GM12874 (cell line): ENCODE measurements at regions not wholly inside any gene's neighbourhood (a gene's known extent, or its start where the extent isn't known, plus 50 kb on each side); places are given as distances from the start of the nearest gene placed in this dataset.

Source experiments
- TF ChIP-seq, protein P1 (sequence below): IDR thresholded peaks from 2 replicates; pipeline ENCODE4 v1.5.1; 2011; ENCODE audit warnings: low read depth, mild to moderate bottlenecking, control low read depth, low read length, moderate library complexity; ENCODE audit not compliant: insufficient read depth

DNA sequence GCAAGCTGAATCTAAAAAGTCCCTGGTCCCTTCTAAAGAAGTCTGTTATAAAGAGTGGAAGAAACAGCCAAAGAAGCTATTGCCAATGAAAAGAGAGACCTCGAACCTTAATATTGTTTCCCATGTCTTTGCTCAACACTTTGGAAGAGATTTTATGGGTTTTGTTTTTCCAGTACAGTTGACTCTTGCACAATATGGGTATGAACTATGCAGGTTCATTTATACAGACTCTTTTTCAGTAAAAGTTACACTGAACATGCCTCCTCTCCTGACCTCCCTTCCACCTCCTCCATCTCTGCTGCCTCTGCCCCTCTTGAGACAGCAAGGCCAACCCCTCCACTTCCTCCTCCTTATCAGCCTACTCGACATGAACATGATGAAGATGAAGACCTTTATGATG, 332.5 kb downstream of the SETD4 start:
- TF ChIP-seq, protein P1, sequence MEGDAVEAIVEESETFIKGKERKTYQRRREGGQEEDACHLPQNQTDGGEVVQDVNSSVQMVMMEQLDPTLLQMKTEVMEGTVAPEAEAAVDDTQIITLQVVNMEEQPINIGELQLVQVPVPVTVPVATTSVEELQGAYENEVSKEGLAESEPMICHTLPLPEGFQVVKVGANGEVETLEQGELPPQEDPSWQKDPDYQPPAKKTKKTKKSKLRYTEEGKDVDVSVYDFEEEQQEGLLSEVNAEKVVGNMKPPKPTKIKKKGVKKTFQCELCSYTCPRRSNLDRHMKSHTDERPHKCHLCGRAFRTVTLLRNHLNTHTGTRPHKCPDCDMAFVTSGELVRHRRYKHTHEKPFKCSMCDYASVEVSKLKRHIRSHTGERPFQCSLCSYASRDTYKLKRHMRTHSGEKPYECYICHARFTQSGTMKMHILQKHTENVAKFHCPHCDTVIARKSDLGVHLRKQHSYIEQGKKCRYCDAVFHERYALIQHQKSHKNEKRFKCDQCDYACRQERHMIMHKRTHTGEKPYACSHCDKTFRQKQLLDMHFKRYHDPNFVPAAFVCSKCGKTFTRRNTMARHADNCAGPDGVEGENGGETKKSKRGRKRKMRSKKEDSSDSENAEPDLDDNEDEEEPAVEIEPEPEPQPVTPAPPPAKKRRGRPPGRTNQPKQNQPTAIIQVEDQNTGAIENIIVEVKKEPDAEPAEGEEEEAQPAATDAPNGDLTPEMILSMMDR, result no peak

DNA sequence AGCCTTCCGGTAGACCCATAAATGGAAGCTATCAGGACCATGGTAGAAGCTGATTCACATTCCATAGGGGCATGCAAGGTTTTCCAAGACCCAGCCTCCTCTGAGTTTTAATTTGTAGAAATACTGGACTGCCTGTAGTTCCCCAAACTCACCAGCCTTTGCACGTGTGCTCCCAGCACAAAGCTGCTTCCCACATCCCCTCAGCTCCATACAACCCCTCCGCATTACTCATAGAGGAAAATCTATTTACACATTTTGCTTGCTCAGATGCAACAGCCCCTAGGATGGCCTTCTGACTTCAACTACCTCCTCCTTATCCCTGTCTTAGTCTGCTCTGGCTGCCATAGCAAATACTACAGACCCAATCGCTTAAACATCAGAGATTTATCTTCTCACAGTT, 336.2 kb downstream of the SETD4 start:
- TF ChIP-seq, protein P1, result no peak

DNA sequence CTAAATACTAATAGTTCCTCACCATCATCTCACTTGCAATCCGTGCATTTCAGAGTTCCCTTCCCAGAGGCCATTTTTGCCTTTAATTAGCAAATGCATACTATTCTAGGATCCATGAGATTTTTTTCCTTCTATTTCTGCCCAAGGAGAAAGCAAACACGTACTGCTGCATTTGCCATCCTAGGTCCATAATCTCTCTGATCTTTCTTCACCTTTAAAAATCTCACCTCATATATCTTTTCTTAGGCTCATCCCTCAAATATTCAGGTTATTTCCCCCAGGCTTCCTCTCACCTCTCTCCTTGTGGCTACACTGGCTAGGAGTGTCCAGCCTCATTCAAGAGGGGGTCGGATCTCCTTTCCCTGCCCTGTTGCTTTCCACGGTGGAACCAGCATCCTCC, 338.6 kb downstream of the SETD4 start:
- TF ChIP-seq, protein P1, result no peak

DNA sequence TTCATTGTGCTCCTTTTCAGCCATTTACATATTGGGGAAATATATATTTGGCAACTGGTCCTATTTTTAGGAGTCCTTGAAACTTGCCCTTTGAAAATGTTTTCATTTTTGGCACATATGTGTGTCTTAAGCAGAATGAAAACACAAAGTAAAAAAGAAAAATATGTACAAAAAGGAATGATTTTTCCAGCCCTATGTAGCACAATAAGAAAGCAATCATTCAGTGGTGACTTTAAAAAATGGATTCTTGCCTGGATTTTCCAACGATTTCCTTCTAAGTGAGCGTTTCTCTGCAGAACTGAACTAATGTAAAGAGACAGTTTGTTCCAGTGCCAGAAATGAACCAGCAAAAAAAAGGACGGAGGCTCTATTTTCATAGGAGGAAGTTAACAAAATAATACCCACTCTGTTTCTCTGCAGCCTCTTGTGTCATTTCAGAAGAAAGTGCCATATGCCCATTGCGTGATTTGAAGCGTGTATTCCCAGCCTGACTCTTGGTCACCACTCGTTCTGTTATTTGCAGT, 340.1 kb downstream of the SETD4 start:
- TF ChIP-seq, protein P1, result no peak

DNA sequence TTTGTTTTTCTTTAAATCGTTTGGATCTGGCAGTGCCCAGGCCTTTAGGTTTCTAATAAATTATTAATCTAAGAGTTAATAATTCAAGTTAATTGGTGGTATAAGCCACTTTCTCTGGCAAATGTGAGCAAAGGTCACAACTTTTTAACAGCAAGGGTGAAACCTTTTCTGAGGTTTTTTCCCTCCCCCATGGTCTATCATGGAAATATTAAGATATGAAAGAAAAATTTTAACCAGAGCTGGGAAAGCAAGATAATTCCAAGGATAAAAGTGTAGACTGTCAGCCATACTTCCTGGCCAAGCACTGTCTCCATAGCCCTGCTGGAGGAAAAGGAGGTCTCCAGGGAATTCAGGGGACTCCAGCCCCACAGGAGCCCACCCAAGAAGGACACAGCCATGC, 341.2 kb downstream of the SETD4 start:
- TF ChIP-seq, protein P1, result no peak

DNA sequence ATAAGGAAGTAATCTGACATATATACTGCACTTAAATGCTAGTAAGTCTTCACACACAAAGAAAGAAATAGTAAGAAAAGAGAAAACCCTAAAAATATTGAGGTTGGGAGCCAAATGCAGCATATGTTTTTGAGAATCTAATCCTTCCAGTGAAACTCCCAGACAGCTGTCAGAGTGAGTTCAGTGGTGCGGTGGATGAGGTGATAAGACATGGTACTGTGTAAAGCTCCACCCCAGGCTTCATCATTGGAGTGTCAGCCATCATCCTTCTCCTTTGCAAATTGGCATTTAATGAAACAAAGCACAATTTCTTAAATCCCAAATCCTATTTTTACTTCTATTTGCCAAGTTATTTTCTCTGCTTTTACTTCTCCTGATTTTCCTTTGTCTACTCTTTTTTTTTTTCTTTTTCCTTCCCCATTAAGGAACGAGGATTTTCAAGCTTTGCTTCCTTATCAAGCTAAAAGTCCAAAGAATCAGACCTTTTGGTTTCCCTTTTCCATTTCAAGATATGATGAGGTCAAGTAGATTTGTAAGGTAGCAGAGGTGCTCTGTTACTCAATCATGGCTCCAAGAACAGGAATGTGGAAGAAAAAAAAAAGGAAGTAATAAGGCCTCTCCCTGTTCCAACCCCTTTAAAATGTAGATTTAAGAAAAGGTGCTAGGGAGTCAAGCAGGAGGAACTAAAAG, 343.3 kb downstream of the SETD4 start:
- TF ChIP-seq, protein P1, result no peak

DNA sequence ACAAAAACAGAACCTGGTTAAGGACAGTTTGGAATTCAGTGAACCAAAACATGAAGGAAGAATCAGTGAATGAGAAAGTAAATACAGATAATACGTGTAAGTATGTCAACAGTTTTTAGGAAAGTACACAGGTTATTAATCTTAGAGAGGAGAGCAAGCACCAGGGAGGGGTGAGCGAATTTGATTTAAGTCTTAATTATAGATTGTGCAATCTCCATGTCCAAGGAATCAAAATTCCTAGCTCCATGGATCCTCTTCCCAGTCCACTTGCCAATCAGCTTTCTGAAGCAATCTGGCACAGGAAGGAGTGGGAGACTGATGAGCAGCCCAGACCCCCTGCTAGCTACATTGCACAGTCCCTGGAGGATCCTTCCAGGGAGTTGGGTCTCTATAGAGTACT, 346.4 kb downstream of the SETD4 start:
- TF ChIP-seq, protein P1, result no peak
